ENCODE measurements at regions not wholly inside any gene's neighbourhood (a gene's known extent, or its start where the extent isn't known, plus 50 kb on each side); places are given as distances from the start of the nearest gene placed in this dataset.
A peak's percentile ranks its signal among the peaks of the same experiment; 100 is the strongest.

DNA sequence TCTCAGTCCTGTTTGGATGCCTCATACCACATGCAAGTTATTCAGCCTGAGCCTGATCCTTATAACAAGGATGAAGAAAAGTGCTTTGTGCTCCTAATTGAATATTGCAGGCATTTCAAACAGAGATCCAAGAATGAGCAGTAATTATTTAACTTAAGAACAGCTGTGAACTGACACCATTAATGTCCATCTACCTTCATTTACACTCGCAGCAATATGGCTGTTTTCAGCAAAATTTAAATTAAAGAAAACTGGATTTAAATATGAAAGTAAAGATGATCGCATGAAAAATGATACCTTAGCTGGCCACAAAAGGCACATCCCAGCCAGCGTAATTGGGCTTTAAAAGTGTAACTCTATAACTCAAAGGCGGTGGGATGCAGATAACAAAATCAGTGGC, 466.3 kb downstream of the GALC start:
- H3K4me1 ChIP-seq: no peaks in the 10 kb centered on the region
- no peaks in the 10 kb centered on the region for H3K36me3 ChIP-seq
- DNase-seq (ENCODE audit: low spot score): no peak
- no peaks in the 10 kb centered on the region for H3K27me3 ChIP-seq
- Mint-ChIP-seq H3K4me3 (no peak overlapping the region), H3K9me3 (no peaks in the 10 kb centered on the region), H3K4me1 (no peaks in the 10 kb centered on the region), H3K27ac (no peak overlapping the region), H3K27me3 (ENCODE audit: insufficient read depth, low read depth) (no peaks in the 10 kb centered on the region), H3K36me3 (no peaks in the 10 kb centered on the region)
- H4K20me1 ChIP-seq (ENCODE audit: low read depth): no peaks in the 10 kb centered on the region
- no peak overlapping the region for H3K4me2 ChIP-seq
- H3K79me2 ChIP-seq (ENCODE audit: low read depth): no peaks in the 10 kb centered on the region
- H3K4me3 ChIP-seq: no peak overlapping the region
- no peaks in the 10 kb centered on the region for H3K9me3 ChIP-seq (ENCODE audit: low read depth)
- no peak overlapping the region for H2AFZ ChIP-seq (replicated peaks)
- H3F3A ChIP-seq (ENCODE audit: low read depth): no peaks in the 10 kb centered on the region
- TF ChIP-seq, protein P1, sequence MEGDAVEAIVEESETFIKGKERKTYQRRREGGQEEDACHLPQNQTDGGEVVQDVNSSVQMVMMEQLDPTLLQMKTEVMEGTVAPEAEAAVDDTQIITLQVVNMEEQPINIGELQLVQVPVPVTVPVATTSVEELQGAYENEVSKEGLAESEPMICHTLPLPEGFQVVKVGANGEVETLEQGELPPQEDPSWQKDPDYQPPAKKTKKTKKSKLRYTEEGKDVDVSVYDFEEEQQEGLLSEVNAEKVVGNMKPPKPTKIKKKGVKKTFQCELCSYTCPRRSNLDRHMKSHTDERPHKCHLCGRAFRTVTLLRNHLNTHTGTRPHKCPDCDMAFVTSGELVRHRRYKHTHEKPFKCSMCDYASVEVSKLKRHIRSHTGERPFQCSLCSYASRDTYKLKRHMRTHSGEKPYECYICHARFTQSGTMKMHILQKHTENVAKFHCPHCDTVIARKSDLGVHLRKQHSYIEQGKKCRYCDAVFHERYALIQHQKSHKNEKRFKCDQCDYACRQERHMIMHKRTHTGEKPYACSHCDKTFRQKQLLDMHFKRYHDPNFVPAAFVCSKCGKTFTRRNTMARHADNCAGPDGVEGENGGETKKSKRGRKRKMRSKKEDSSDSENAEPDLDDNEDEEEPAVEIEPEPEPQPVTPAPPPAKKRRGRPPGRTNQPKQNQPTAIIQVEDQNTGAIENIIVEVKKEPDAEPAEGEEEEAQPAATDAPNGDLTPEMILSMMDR (IDR thresholded peaks at IDR 0.05): no peak
- TF ChIP-seq EZH2 (IDR thresholded peaks at IDR 0.05) (no peak), EZH2phosphoT487 (IDR thresholded peaks at IDR 0.05) (no peak)
- H3K27ac ChIP-seq: no peak overlapping the region
- no peak overlapping the region for H3K9ac ChIP-seq

DNA sequence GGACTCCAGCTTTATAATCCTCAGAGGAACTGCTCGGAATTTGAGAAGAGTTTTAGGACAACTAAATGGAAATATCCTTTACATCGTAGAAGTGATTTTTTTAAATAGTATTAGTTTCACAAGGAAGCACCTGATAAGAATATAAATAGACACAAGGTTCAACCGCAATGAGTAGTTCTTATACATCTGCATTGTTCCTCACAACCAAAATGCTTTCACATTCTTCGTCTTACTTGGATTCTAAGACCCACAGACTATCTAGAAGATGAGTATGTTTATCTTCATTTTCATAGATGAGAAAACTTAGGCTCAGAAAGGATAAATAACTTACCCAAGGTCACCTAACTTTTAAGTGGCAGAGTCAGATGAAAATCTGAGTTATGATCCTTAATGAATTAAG, 469.0 kb downstream of the GALC start:
- H3K36me3 Mint-ChIP-seq: no peaks in the 10 kb centered on the region
- Histone ChIP-seq H4K20me1 (ENCODE audit: low read depth) (no peaks in the 10 kb centered on the region), H3K4me3 (no peak overlapping the region), H3K36me3 (no peaks in the 10 kb centered on the region), H3K79me2 (ENCODE audit: low read depth) (no peaks in the 10 kb centered on the region), H3K4me2 (no peak overlapping the region), H3K4me1 (no peaks in the 10 kb centered on the region), H3K9me3 (ENCODE audit: low read depth) (no peaks in the 10 kb centered on the region), H2AFZ (replicated peaks) (no peak overlapping the region), H3F3A (ENCODE audit: low read depth) (no peaks in the 10 kb centered on the region), H3K27me3 (no peaks in the 10 kb centered on the region), H3K27ac (no peak overlapping the region), H3K9ac (no peak overlapping the region)
- H3K27ac Mint-ChIP-seq: no peak overlapping the region
- no peak overlapping the region for H3K4me3 Mint-ChIP-seq
- H3K27me3 Mint-ChIP-seq (ENCODE audit: insufficient read depth, low read depth): no peaks in the 10 kb centered on the region
- no peaks in the 10 kb centered on the region for H3K9me3 Mint-ChIP-seq
- H3K4me1 Mint-ChIP-seq: no peaks in the 10 kb centered on the region
- TF ChIP-seq, protein P1 (IDR thresholded peaks at IDR 0.05): no peak
- TF ChIP-seq EZH2phosphoT487 (IDR thresholded peaks at IDR 0.05) (no peak), EZH2 (IDR thresholded peaks at IDR 0.05) (no peak)
- DNase-seq (ENCODE audit: low spot score): no peak

DNA sequence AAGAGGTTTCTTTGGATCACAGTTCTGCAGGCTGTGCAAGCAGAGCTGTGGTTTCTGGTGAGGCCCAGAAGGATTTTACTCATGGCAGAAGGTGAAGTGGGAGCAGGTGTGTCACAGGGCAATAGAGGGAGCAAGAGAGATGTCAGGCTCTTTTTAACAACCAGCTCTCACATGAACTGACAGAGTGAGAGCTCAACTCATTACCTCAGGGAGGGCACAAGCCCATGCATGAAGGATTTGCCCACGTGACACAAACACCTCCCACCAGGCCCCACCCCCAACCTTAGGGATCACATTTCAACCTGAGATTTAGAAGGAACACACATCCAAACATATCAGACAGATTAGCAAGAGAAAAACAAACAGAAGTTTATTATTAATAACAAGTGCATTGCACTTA, 470.4 kb downstream of the GALC start:
- H3K79me2 ChIP-seq (ENCODE audit: low read depth): no peaks in the 10 kb centered on the region
- H3K9me3 Mint-ChIP-seq: peaks cover 1% of the 10 kb centered on the region
- H3K4me2 ChIP-seq: no peak overlapping the region
- no peaks in the 10 kb centered on the region for H3K9me3 ChIP-seq (ENCODE audit: low read depth)
- H4K20me1 ChIP-seq (ENCODE audit: low read depth): no peaks in the 10 kb centered on the region
- H3K36me3 Mint-ChIP-seq: no peaks in the 10 kb centered on the region
- no peaks in the 10 kb centered on the region for H3F3A ChIP-seq (ENCODE audit: low read depth)
- no peak overlapping the region for H3K9ac ChIP-seq
- H3K4me3 ChIP-seq: no peak overlapping the region
- peak; percentile 33 for DNase-seq (ENCODE audit: low spot score)
- no peaks in the 10 kb centered on the region for H3K4me1 Mint-ChIP-seq
- no peaks in the 10 kb centered on the region for H3K27me3 Mint-ChIP-seq (ENCODE audit: insufficient read depth, low read depth)
- H3K4me3 Mint-ChIP-seq: no peak overlapping the region
- H3K27ac Mint-ChIP-seq: no peak overlapping the region
- no peak for TF ChIP-seq EZH2phosphoT487 (IDR thresholded peaks at IDR 0.05)
- TF ChIP-seq, protein P1 (IDR thresholded peaks at IDR 0.05): peak; percentile 30
- no peak for TF ChIP-seq EZH2 (IDR thresholded peaks at IDR 0.05)
- no peaks in the 10 kb centered on the region for H3K27me3 ChIP-seq
- no peaks in the 10 kb centered on the region for H3K4me1 ChIP-seq
- no peak overlapping the region for H3K27ac ChIP-seq
- H3K36me3 ChIP-seq: no peaks in the 10 kb centered on the region
- H2AFZ ChIP-seq (replicated peaks): no peak overlapping the region

DNA sequence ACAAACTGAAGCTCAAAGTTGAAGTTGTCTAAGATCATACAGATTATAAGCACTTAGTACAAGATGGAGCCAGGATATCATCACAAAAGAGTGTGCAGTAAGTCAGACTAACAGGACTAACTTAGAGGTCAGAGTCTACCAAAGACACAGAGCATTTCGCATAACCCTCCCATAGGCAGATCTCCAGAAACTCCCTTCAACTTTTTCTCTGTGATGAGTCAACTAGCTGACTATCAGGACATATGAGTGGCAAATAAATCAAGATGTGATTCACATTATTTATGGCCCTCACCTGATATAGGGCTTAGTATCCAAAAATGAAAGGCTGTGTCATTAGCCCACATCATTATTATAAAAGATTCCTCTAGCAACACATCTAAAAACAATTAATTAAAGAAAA, 484.6 kb downstream of the GALC start:
- Mint-ChIP-seq H3K36me3 (no peaks in the 10 kb centered on the region), H3K9me3 (peaks cover 3% of the 10 kb centered on the region)

More for the DNA sequence above, 484.6 kb downstream of the GALC start:
- H3K9me3 ChIP-seq (ENCODE audit: low read depth): no peaks in the 10 kb centered on the region
- no peaks in the 10 kb centered on the region for H3K27me3 ChIP-seq
- no peak overlapping the region for H3K9ac ChIP-seq
- no peaks in the 10 kb centered on the region for H3K36me3 ChIP-seq
- H3K27ac ChIP-seq: no peak overlapping the region
- H2AFZ ChIP-seq (replicated peaks): no peak overlapping the region
- TF ChIP-seq, protein P1 (IDR thresholded peaks at IDR 0.05): no peak
- TF ChIP-seq EZH2phosphoT487 (IDR thresholded peaks at IDR 0.05) (no peak), EZH2 (IDR thresholded peaks at IDR 0.05) (no peak)
- no peaks in the 10 kb centered on the region for H3K27me3 Mint-ChIP-seq (ENCODE audit: insufficient read depth, low read depth)
- H3K4me1 Mint-ChIP-seq: peaks cover 5% of the 10 kb centered on the region
- no peak for DNase-seq (ENCODE audit: low spot score)
- H3K4me3 Mint-ChIP-seq: no peak overlapping the region
- no peaks in the 10 kb centered on the region for H4K20me1 ChIP-seq (ENCODE audit: low read depth)
- H3K27ac Mint-ChIP-seq: no peak overlapping the region
- H3K4me2 ChIP-seq: no peak overlapping the region
- no peak overlapping the region for H3K4me3 ChIP-seq
- H3K4me1 ChIP-seq: no peaks in the 10 kb centered on the region
- no peaks in the 10 kb centered on the region for H3F3A ChIP-seq (ENCODE audit: low read depth)
- H3K79me2 ChIP-seq (ENCODE audit: low read depth): no peaks in the 10 kb centered on the region

All from neural progenitor cell (in vitro differentiated cells).